H1 (cell line): ENCODE measurements at regions not wholly inside any gene's neighbourhood (a gene's known extent, or its start where the extent isn't known, plus 50 kb on each side); places are given as distances from the start of the nearest gene placed in this dataset.

Experiments
- CTCF ChIA-PET: fragments of 300-600 bp; sonication (Branson Sonifier 250); formaldehyde crosslinking; loops from one replicate; lab custom pipeline; 2021; ENCODE audit not compliant: partially characterized antibody; lab: Charles Lee
- POLR2A ChIA-PET: fragments of 300-600 bp; sonication (Branson Sonifier 250); formaldehyde crosslinking; loops from one replicate; lab custom pipeline; 2021; ENCODE audit warnings: inconsistent platforms; ENCODE audit not compliant: partially characterized antibody; lab: Charles Lee
- DNase-seq, 2 experiments: peaks; one replicate each; pipeline versions ENCODE4 v3.0.0 to v3.0.0-alpha.2; 2010 to 2022; ENCODE audit warnings: low spot score in 2 of 2, low read depth in 1 of 2, mixed read lengths in 1 of 2
- FAIRE-seq: peaks from 2 replicates; lab custom pipeline; 2011; peaks lifted over from hg19 to GRCh38; lab: Jason Lieb, UNC
- H2AFZ ChIP-seq: 2 replicates; pipeline ENCODE4 v1.8.1; 2012; ENCODE audit warnings: low read length, inconsistent platforms
- H2AK5ac ChIP-seq: 2 replicates; pipeline ENCODE4 v1.6.1; 2013; ENCODE audit warnings: low read depth, low read length
- H2BK120ac ChIP-seq: replicated peaks from 2 replicates; pipeline ENCODE3; 2013; ENCODE audit warnings: low read depth, low read length, inconsistent platforms
- H2BK12ac ChIP-seq: 2 replicates; pipeline ENCODE4 v1.6.1; 2013; ENCODE audit warnings: low read depth, low read length
- H2BK15ac ChIP-seq: 2 replicates; pipeline ENCODE4 v1.6.1; 2013; ENCODE audit warnings: low read length
- H2BK20ac ChIP-seq: 2 replicates; pipeline ENCODE4 v1.6.1; 2013; ENCODE audit warnings: low read length
- H2BK5ac ChIP-seq: 2 replicates; pipeline ENCODE4 v1.6.1; 2013; ENCODE audit warnings: low read depth, low read length
- H3K14ac ChIP-seq: 2 replicates; pipeline ENCODE4 v1.6.1; 2013; ENCODE audit warnings: inconsistent platforms; ENCODE audit not compliant: insufficient read length
- H3K18ac ChIP-seq: 2 replicates; pipeline ENCODE4 v1.6.1; 2013; ENCODE audit warnings: low read length; ENCODE audit errors: extremely low read depth
- H3K23ac ChIP-seq: 2 replicates; pipeline ENCODE4 v1.6.1; 2013; ENCODE audit warnings: inconsistent platforms; ENCODE audit not compliant: insufficient read length
- H3K23me2 ChIP-seq: 2 replicates; pipeline ENCODE4 v1.6.1; 2013; ENCODE audit warnings: low read depth, low read length
- H3K27ac ChIP-seq: 2 replicates; pipeline ENCODE4 v1.6.1; 2011; ENCODE audit warnings: low read depth, low read length, inconsistent platforms
- H3K27me3 ChIP-seq, 4 experiments: replicated peaks in 1 of 4; 1 replicate in 1 of 4; 2 replicates in 3 of 4; pipeline versions ENCODE4 v1.6.1 to v1.8.1; 2011 to 2013; ENCODE audit warnings: low read length in 3 of 4, mild to moderate bottlenecking in 3 of 4, inconsistent platforms in 2 of 4, mixed read lengths in 2 of 4, moderate library complexity in 1 of 4; ENCODE audit not compliant: control insufficient read depth in 3 of 4, insufficient read depth in 3 of 4; ENCODE audit errors: extremely low read depth in 1 of 4
- H3K36me3 ChIP-seq, 4 experiments: 2 replicates each; pipeline versions ENCODE4 v1.6.1 to v1.8.1; 2011 to 2013; ENCODE audit warnings: mild to moderate bottlenecking in 4 of 4, low read length in 3 of 4, moderate library complexity in 2 of 4, control low read depth in 1 of 4, inconsistent platforms in 1 of 4; ENCODE audit not compliant: insufficient read depth in 4 of 4, control insufficient read depth in 2 of 4
- H3K4ac ChIP-seq: replicated peaks from 2 replicates; pipeline ENCODE3; 2013; ENCODE audit warnings: low read length, low read depth, mixed read lengths, inconsistent platforms; ENCODE audit not compliant: insufficient read length
- H3K4me1 ChIP-seq, 4 experiments: replicated peaks in 1 of 4; 1 replicate in 1 of 4; 2 replicates in 3 of 4; pipeline versions ENCODE4 v1.6.1 to v1.8.1; 2011 to 2013; ENCODE audit warnings: low read length in 3 of 4, inconsistent platforms in 2 of 4, mixed read lengths in 1 of 4; ENCODE audit not compliant: insufficient read depth in 4 of 4, control insufficient read depth in 3 of 4
- H3K4me2 ChIP-seq, 2 experiments: 2 replicates each; pipeline versions ENCODE4 v1.6.1 to v1.8.1; 2011 to 2013; ENCODE audit warnings: low read depth in 2 of 2, low read length in 2 of 2, control low read depth in 1 of 2, inconsistent platforms in 1 of 2, mild to moderate bottlenecking in 1 of 2; ENCODE audit not compliant: insufficient read depth in 1 of 2
- H3K4me3 ChIP-seq, 4 experiments: fragments of 200-600, 300-600 bp in 1 of 4; sonication (generic), shearing (Covaris generic), sonication (Bioruptor Twin) in 1 of 4; 2 replicates each; pipeline versions ENCODE4 v1.5.1 to v1.8.1; 2011 to 2016; ENCODE audit warnings: low read length in 4 of 4, low read depth in 3 of 4, control low read depth in 2 of 4, inconsistent platforms in 2 of 4, mild to moderate bottlenecking in 2 of 4, mixed read lengths in 1 of 4, moderate library complexity in 1 of 4; ENCODE audit not compliant: insufficient read depth in 2 of 4; ENCODE audit errors: extremely low read depth in 1 of 4
- H3K56ac ChIP-seq: replicated peaks from 2 replicates; pipeline ENCODE3; 2013; ENCODE audit warnings: low read depth, mild to moderate bottlenecking, mixed read lengths, low read length, inconsistent platforms; ENCODE audit not compliant: insufficient read length
- H3K79me1 ChIP-seq: 2 replicates; pipeline ENCODE4 v1.6.1; 2013; ENCODE audit warnings: low read depth, low read length, control low read depth
- H3K79me2 ChIP-seq, 2 experiments: 2 replicates each; pipeline versions ENCODE4 v1.6.1 to v1.8.1; 2012 to 2013; ENCODE audit warnings: low read length in 2 of 2, mild to moderate bottlenecking in 2 of 2, inconsistent platforms in 1 of 2; ENCODE audit not compliant: insufficient read depth in 2 of 2, control insufficient read depth in 1 of 2
- H3K9ac ChIP-seq, 4 experiments: replicated peaks in 1 of 4; 1 replicate in 1 of 4; 2 replicates in 3 of 4; pipeline versions ENCODE4 v1.6.1 to v1.8.1; 2011 to 2013; ENCODE audit warnings: low read depth in 3 of 4, low read length in 3 of 4, control low read depth in 2 of 4, mild to moderate bottlenecking in 2 of 4, moderate library complexity in 2 of 4, inconsistent platforms in 1 of 4; ENCODE audit errors: extremely low read depth in 1 of 4
- H3K9me3 ChIP-seq, 2 experiments: 2 replicates each; pipeline versions ENCODE4 v1.6.1 to v1.8.1; 2012 to 2013; ENCODE audit warnings: mild to moderate bottlenecking in 2 of 2, moderate library complexity in 2 of 2, control low read depth in 1 of 2, inconsistent platforms in 1 of 2, low read depth in 1 of 2, low read length in 1 of 2, mixed read lengths in 1 of 2; ENCODE audit not compliant: insufficient read depth in 2 of 2
- H4K20me1 ChIP-seq, 2 experiments: replicated peaks in 1 of 2; 2 replicates each; pipeline versions ENCODE3 to v1.8.1; 2011 to 2013; ENCODE audit warnings: inconsistent platforms in 2 of 2, low read length in 2 of 2, mild to moderate bottlenecking in 1 of 2; ENCODE audit not compliant: insufficient read depth in 2 of 2, control insufficient read depth in 1 of 2
- H4K5ac ChIP-seq: 2 replicates; pipeline ENCODE4 v1.6.1; 2013; ENCODE audit warnings: low read length, low read depth, mixed read lengths, inconsistent platforms; ENCODE audit not compliant: insufficient read length
- H4K8ac ChIP-seq: 2 replicates; pipeline ENCODE4 v1.8.0; 2013; ENCODE audit warnings: mild to moderate bottlenecking, moderate library complexity, low read length, inconsistent platforms; ENCODE audit not compliant: insufficient read depth; ENCODE audit errors: extremely low read depth
- H4K91ac ChIP-seq: replicated peaks from 2 replicates; pipeline ENCODE3; 2013; ENCODE audit warnings: low read length, mixed read lengths, inconsistent platforms; ENCODE audit not compliant: insufficient read length
- BACH1 ChIP-seq: IDR thresholded peaks from 2 replicates; pipeline ENCODE4 v1.6.1; 2012; ENCODE audit warnings: low read length, improper control_type of control experiment
- BCL11A ChIP-seq, 2 experiments: IDR thresholded peaks; one replicate each; pipeline ENCODE4 v1.6.1; 2011; ENCODE audit warnings: low read depth in 2 of 2, low read length in 2 of 2, mild to moderate bottlenecking in 2 of 2
- BRCA1 ChIP-seq: IDR thresholded peaks from 2 replicates; pipeline ENCODE4 v1.6.1; 2012; ENCODE audit warnings: low read depth, low read length, improper control_type of control experiment
- CHD1 ChIP-seq: IDR thresholded peaks from 2 replicates; pipeline ENCODE4 v1.6.1; 2012; ENCODE audit warnings: low read depth, low read length, improper control_type of control experiment
- CHD2 ChIP-seq: IDR thresholded peaks from 2 replicates; pipeline ENCODE4 v1.6.1; 2012; ENCODE audit warnings: low read length, improper control_type of control experiment
- CTBP2 ChIP-seq: IDR thresholded peaks from 2 replicates; pipeline ENCODE4 v1.7.0; 2011; ENCODE audit warnings: borderline replicate concordance, mild to moderate bottlenecking, moderate library complexity, mixed read lengths, low read length; ENCODE audit not compliant: insufficient read depth, insufficient read length
- FOSL1 ChIP-seq: IDR thresholded peaks from 2 replicates; pipeline ENCODE4 v1.6.1; 2011; ENCODE audit warnings: mild to moderate bottlenecking, low read depth, low read length, moderate library complexity; ENCODE audit not compliant: insufficient read depth
- JUND ChIP-seq: IDR thresholded peaks from 2 replicates; pipeline ENCODE4 v1.6.1; 2011; ENCODE audit warnings: mild to moderate bottlenecking, improper control_type of control experiment, low read length
- KDM5A ChIP-seq: fragments of 200-600 bp; IDR thresholded peaks from 2 replicates; pipeline ENCODE4 v1.7.1; 2012; ENCODE audit warnings: mild to moderate bottlenecking, low read length, inconsistent platforms, mixed read lengths
- MAFK ChIP-seq: IDR thresholded peaks from 2 replicates; pipeline ENCODE4 v1.6.1; 2012; ENCODE audit warnings: low read depth, mild to moderate bottlenecking, improper control_type of control experiment, low read length
- SIN3A ChIP-seq, 2 experiments: IDR thresholded peaks in 1 of 2; conservative IDR thresholded peaks in 1 of 2; 2 replicates each; pipeline ENCODE4 v1.6.1; 2011 to 2012; ENCODE audit warnings: low read length in 2 of 2, improper control_type of control experiment in 1 of 2, low read depth in 1 of 2, mild to moderate bottlenecking in 1 of 2
- SIRT6 ChIP-seq: IDR thresholded peaks from one replicate; pipeline ENCODE4 v1.7.1; 2012; ENCODE audit warnings: low read length, inconsistent platforms
- SIX5 ChIP-seq: IDR thresholded peaks from 2 replicates; pipeline ENCODE4 v1.6.1; 2011; ENCODE audit warnings: mild to moderate bottlenecking, low read depth, low read length
- SP2 ChIP-seq: IDR thresholded peaks from 2 replicates; pipeline ENCODE4 v1.6.1; 2012; ENCODE audit warnings: mild to moderate bottlenecking, low read length, inconsistent platforms
- WGBS, 2 experiments: shearing (Covaris generic) in 1 of 2; methylation state at CpG; one replicate each; pipeline versions ENCODE4 v1.1.6 to v1.1.7; 2013 to 2015; ENCODE audit warnings: low lambda C conversion rate in 2 of 2, mixed read lengths in 2 of 2, inconsistent platforms in 1 of 2, low coverage in 1 of 2, missing lambda C conversion rate in 1 of 2; ENCODE audit not compliant: insufficient replicate concordance in 2 of 2, insufficient coverage in 1 of 2, insufficient read length in 1 of 2; ENCODE audit errors: extremely low coverage in 1 of 2, missing lambda C conversion rate in 1 of 2; 5-methylcytosine and 5-hydroxymethylcytosine counted together
- TF ChIP-seq, protein P1 (sequence below): IDR thresholded peaks from 2 replicates; pipeline ENCODE4 v1.6.1; 2012; ENCODE audit warnings: low read length, inconsistent platforms

DNA sequence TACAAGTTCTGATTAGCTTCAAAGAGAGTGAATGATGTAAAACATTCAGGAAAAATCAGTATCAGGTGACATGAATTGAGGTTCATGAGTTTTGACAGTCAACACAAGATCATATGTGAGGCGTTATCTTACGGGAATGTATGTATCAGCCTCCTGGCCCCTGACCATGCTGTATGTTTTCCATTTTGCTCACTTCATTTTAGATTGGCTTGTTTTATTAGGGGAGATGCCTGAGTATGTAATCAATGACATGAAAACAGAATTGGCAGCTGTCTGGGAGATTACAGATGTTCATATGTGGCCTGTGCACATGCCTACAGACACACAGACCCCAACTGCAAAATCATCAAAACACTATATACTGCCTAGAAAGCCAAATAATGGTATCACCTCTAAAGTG lies 168.5 kb upstream of the RND3 start:
- H3K9me3 ChIP-seq = peaks cover 4 to 5% of the 10 kb centered on the region in 2 experiments; a peak in 3 of 4 replicates
- no peak overlapping the region for H2BK5ac ChIP-seq
- H2BK12ac ChIP-seq = no peak overlapping the region
- H4K91ac ChIP-seq = no peak overlapping the region
- FAIRE-seq = no peak
- no peaks in the 10 kb centered on the region for H3K27me3 ChIP-seq
- H3K79me1 ChIP-seq = no peaks in the 10 kb centered on the region
- H2BK20ac ChIP-seq = no peak overlapping the region
- H3K4me3 ChIP-seq = no peak overlapping the region
- H4K8ac ChIP-seq = no peak overlapping the region
- no peak overlapping the region for H3K4ac ChIP-seq
- no peaks in the 10 kb centered on the region for H3K4me1 ChIP-seq
- no peaks in the 10 kb centered on the region for H3K23me2 ChIP-seq
- no peaks in the 10 kb centered on the region; a peak in 2 of 8 replicates for H3K36me3 ChIP-seq
- no peak overlapping the region for H3K9ac ChIP-seq
- H3K18ac ChIP-seq = no peak overlapping the region
- ChIA-PET POLR2A (no interaction called here), CTCF (no interaction called here)
- H4K5ac ChIP-seq = no peak overlapping the region
- TF ChIP-seq JUND (no peak), KDM5A (no peak), SIN3A (conservative IDR thresholded peaks at IDR 0.05 in 1 of 2, IDR thresholded peaks at IDR 0.05 in 1 of 2; ENCODE audit: low read depth in 1 of 2, low read length in 2 of 2) (no peak), MAFK (no peak), CHD1 (no peak), CHD2 (no peak), SP2 (no peak), BRCA1 (no peak), SIRT6 (no peak), BCL11A (IDR thresholded peaks at IDR 0.05; ENCODE audit: low read depth in 2 of 2, low read length in 2 of 2) (no peak), SIX5 (no peak), FOSL1 (no peak), CTBP2 (no peak), BACH1 (no peak)
- TF ChIP-seq, protein P1, sequence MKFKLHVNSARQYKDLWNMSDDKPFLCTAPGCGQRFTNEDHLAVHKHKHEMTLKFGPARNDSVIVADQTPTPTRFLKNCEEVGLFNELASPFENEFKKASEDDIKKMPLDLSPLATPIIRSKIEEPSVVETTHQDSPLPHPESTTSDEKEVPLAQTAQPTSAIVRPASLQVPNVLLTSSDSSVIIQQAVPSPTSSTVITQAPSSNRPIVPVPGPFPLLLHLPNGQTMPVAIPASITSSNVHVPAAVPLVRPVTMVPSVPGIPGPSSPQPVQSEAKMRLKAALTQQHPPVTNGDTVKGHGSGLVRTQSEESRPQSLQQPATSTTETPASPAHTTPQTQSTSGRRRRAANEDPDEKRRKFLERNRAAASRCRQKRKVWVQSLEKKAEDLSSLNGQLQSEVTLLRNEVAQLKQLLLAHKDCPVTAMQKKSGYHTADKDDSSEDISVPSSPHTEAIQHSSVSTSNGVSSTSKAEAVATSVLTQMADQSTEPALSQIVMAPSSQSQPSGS = no peak
- H3K14ac ChIP-seq = no peak overlapping the region
- 100% methylated on average over 2 of the region's 2 CpGs; no CpG with 5 or more reads in 1 of the 2 experiments for WGBS, 2 experiments
- H2BK120ac ChIP-seq = no peak overlapping the region
- H4K20me1 ChIP-seq = no peaks in the 10 kb centered on the region
- no peak overlapping the region for H2BK15ac ChIP-seq
- no peak overlapping the region for H3K56ac ChIP-seq
- no peak for DNase-seq
- no peak overlapping the region for H2AFZ ChIP-seq
- no peak overlapping the region for H3K27ac ChIP-seq
- no peaks in the 10 kb centered on the region for H3K79me2 ChIP-seq
- H3K4me2 ChIP-seq = no peak overlapping the region
- H3K23ac ChIP-seq = no peak overlapping the region
- H2AK5ac ChIP-seq = no peak overlapping the region
